Neural cell (in vitro differentiated cells): ENCODE measurements at regions not wholly inside any gene's neighbourhood (a gene's known extent, or its start where the extent isn't known, plus 50 kb on each side); places are given as distances from the start of the nearest gene placed in this dataset.

Experiments
- H2AFZ ChIP-seq: fragments of 200-600, 300-800 bp; sonication (generic), shearing (Covaris generic); 2 replicates; pipeline ENCODE4 v1.6.0; 2014; ENCODE audit warnings: low read depth, mild to moderate bottlenecking, antibody characterized with exemption, low read length, moderate library complexity
- H3F3A ChIP-seq: fragments of 200-600 bp; shearing (Covaris generic); 2 replicates; pipeline ENCODE4 v1.6.1; 2016; ENCODE audit warnings: mild to moderate bottlenecking, moderate library complexity, mixed read lengths, antibody characterized with exemption, low read length; ENCODE audit not compliant: insufficient read depth, poor library complexity, severe bottlenecking
- H3K27ac ChIP-seq: fragments of 200-600, 300-800 bp; sonication (generic), shearing (Covaris generic); 2 replicates; pipeline ENCODE4 v1.5.1; 2014; ENCODE audit warnings: mild to moderate bottlenecking, low read length, moderate library complexity
- H3K27me3 ChIP-seq: fragments of 300-800, 200-600 bp; sonication (generic), shearing (Covaris generic); 2 replicates; pipeline ENCODE4 v1.6.0; 2014; ENCODE audit warnings: mild to moderate bottlenecking, low read depth, low read length, moderate library complexity; ENCODE audit not compliant: insufficient read depth
- H3K36me3 ChIP-seq: fragments of 300-800, 200-600 bp; sonication (generic), shearing (Covaris generic); 2 replicates; pipeline ENCODE4 v1.5.1; 2014; ENCODE audit warnings: mild to moderate bottlenecking, antibody characterized with exemption, low read length, moderate library complexity; ENCODE audit not compliant: insufficient read depth
- H3K4me2 ChIP-seq: fragments of 300-800, 200-600 bp; sonication (generic), shearing (Covaris generic); 2 replicates; pipeline ENCODE4 v1.6.0; 2014; ENCODE audit warnings: mild to moderate bottlenecking, low read length
- H3K4me3 ChIP-seq: fragments of 300-800, 200-600 bp; sonication (generic), shearing (Covaris generic); 2 replicates; pipeline ENCODE4 v1.5.1; 2014; ENCODE audit warnings: mild to moderate bottlenecking, low read length, moderate library complexity
- H3K79me2 ChIP-seq: fragments of 200-600 bp; shearing (Covaris generic); replicated peaks from 2 replicates; pipeline ENCODE4 v1.6.0; 2014; ENCODE audit warnings: mild to moderate bottlenecking, low read length, moderate library complexity; ENCODE audit not compliant: insufficient read depth
- H3K9ac ChIP-seq: fragments of 300-800, 200-600 bp; sonication (generic), shearing (Covaris generic); 2 replicates; pipeline ENCODE4 v1.6.1; 2016; ENCODE audit warnings: mild to moderate bottlenecking, low read length, mixed read lengths
- H3K9me2 ChIP-seq: fragments of 200-600 bp; shearing (Covaris generic); 2 replicates; pipeline ENCODE4 v1.6.1; 2016; ENCODE audit warnings: mild to moderate bottlenecking, low read length, mixed read lengths; ENCODE audit not compliant: insufficient read depth
- H3K9me3 ChIP-seq: fragments of 200-600, 300-800 bp; sonication (generic), shearing (Covaris generic); 2 replicates; pipeline ENCODE4 v1.6.1; 2016; ENCODE audit warnings: mild to moderate bottlenecking, mixed run types, low read length, moderate library complexity, mixed read lengths
- H4K20me1 ChIP-seq: fragments of 200-600 bp; shearing (Covaris generic); 2 replicates; pipeline ENCODE4 v1.6.1; 2016; ENCODE audit warnings: mild to moderate bottlenecking, mixed run types; ENCODE audit not compliant: insufficient read depth
- EP300 ChIP-seq: fragments of 450-650 bp; conservative IDR thresholded peaks from 2 replicates; pipeline ENCODE4 v1.6.1; 2014; ENCODE audit warnings: antibody characterized with exemption, mild to moderate bottlenecking, moderate library complexity; ENCODE audit not compliant: poor library complexity, severe bottlenecking
- EZH2 ChIP-seq: fragments of 200-600, 300-800 bp; shearing (Covaris generic), sonication (generic); IDR thresholded peaks from 2 replicates; pipeline ENCODE4 v1.6.1; 2014; ENCODE audit warnings: antibody characterized with exemption, low read length, borderline replicate concordance, mild to moderate bottlenecking; ENCODE audit not compliant: insufficient read depth, poor library complexity, severe bottlenecking
- MXI1 ChIP-seq: fragments of 450-650 bp; conservative IDR thresholded peaks from 2 replicates; pipeline ENCODE4 v1.6.1; 2014; ENCODE audit warnings: antibody characterized with exemption, mild to moderate bottlenecking; ENCODE audit not compliant: poor library complexity, severe bottlenecking
- POLR2AphosphoS5 ChIP-seq: IDR thresholded peaks from 2 replicates; pipeline ENCODE4 v1.6.1; 2012
- RAD21 ChIP-seq: fragments of 450-650 bp; conservative IDR thresholded peaks from 2 replicates; pipeline ENCODE4 v1.6.1; 2014; ENCODE audit warnings: antibody characterized with exemption, mild to moderate bottlenecking, moderate library complexity
- SMC3 ChIP-seq: fragments of 450-650 bp; conservative IDR thresholded peaks from 2 replicates; pipeline ENCODE4 v1.6.1; 2014; ENCODE audit warnings: antibody characterized with exemption, mild to moderate bottlenecking, moderate library complexity; ENCODE audit not compliant: poor library complexity
- TAF1 ChIP-seq: IDR thresholded peaks from 2 replicates; pipeline ENCODE4 v1.6.1; 2012; ENCODE audit warnings: low read depth
- TF ChIP-seq, protein P1 (sequence below): fragments of 450-650 bp; IDR thresholded peaks from 2 replicates; pipeline ENCODE4 v1.5.1; 2014; ENCODE audit warnings: antibody characterized with exemption, mild to moderate bottlenecking, moderate library complexity; ENCODE audit not compliant: poor library complexity, severe bottlenecking
- TF ChIP-seq, protein P2 (sequence below): IDR thresholded peaks from 2 replicates; pipeline ENCODE4 v1.6.1; 2012; ENCODE audit warnings: borderline replicate concordance

DNA sequence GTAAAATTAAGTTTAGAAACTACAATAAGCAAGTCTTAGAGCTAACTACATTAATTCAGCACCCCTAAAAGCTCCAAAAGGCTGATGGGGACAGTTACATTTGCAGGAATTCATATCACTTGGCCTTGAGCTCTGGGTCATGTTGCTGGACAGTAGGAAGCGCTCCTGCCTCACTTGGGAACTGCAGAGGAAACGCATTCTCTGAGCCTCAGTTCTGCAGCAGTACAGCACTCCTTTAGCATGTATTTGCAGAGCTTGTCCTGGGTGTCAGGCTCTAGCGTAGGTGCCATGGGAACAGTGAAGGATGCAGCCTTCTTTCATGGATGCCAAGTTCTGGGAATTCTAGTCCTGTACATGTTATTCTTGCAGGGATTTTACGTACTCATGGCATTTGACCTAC lies 710.4 kb downstream of the IRX1 start:
- H3K4me3 ChIP-seq, result no peak overlapping the region
- H3K4me2 ChIP-seq, result no peak overlapping the region
- H3K27me3 ChIP-seq, result no peaks in the 10 kb centered on the region
- H3K79me2 ChIP-seq, result no peaks in the 10 kb centered on the region
- H3K36me3 ChIP-seq, result no peaks in the 10 kb centered on the region
- H3K9me3 ChIP-seq, result no peaks in the 10 kb centered on the region
- H3K9ac ChIP-seq, result no peak overlapping the region
- H4K20me1 ChIP-seq, result no peaks in the 10 kb centered on the region
- H3K9me2 ChIP-seq, result no peaks in the 10 kb centered on the region
- H3K27ac ChIP-seq, result no peak overlapping the region
- TF ChIP-seq RAD21 (no peak), TAF1 (no peak), SMC3 (no peak), EZH2 (no peak), MXI1 (no peak), EP300 (no peak), POLR2AphosphoS5 (no peak)
- TF ChIP-seq, protein P1, sequence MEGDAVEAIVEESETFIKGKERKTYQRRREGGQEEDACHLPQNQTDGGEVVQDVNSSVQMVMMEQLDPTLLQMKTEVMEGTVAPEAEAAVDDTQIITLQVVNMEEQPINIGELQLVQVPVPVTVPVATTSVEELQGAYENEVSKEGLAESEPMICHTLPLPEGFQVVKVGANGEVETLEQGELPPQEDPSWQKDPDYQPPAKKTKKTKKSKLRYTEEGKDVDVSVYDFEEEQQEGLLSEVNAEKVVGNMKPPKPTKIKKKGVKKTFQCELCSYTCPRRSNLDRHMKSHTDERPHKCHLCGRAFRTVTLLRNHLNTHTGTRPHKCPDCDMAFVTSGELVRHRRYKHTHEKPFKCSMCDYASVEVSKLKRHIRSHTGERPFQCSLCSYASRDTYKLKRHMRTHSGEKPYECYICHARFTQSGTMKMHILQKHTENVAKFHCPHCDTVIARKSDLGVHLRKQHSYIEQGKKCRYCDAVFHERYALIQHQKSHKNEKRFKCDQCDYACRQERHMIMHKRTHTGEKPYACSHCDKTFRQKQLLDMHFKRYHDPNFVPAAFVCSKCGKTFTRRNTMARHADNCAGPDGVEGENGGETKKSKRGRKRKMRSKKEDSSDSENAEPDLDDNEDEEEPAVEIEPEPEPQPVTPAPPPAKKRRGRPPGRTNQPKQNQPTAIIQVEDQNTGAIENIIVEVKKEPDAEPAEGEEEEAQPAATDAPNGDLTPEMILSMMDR, result no peak
- TF ChIP-seq, protein P2, sequence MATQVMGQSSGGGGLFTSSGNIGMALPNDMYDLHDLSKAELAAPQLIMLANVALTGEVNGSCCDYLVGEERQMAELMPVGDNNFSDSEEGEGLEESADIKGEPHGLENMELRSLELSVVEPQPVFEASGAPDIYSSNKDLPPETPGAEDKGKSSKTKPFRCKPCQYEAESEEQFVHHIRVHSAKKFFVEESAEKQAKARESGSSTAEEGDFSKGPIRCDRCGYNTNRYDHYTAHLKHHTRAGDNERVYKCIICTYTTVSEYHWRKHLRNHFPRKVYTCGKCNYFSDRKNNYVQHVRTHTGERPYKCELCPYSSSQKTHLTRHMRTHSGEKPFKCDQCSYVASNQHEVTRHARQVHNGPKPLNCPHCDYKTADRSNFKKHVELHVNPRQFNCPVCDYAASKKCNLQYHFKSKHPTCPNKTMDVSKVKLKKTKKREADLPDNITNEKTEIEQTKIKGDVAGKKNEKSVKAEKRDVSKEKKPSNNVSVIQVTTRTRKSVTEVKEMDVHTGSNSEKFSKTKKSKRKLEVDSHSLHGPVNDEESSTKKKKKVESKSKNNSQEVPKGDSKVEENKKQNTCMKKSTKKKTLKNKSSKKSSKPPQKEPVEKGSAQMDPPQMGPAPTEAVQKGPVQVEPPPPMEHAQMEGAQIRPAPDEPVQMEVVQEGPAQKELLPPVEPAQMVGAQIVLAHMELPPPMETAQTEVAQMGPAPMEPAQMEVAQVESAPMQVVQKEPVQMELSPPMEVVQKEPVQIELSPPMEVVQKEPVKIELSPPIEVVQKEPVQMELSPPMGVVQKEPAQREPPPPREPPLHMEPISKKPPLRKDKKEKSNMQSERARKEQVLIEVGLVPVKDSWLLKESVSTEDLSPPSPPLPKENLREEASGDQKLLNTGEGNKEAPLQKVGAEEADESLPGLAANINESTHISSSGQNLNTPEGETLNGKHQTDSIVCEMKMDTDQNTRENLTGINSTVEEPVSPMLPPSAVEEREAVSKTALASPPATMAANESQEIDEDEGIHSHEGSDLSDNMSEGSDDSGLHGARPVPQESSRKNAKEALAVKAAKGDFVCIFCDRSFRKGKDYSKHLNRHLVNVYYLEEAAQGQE, result no peak
- H3F3A ChIP-seq, result no peaks in the 10 kb centered on the region
- H2AFZ ChIP-seq, result no peak overlapping the region

DNA sequence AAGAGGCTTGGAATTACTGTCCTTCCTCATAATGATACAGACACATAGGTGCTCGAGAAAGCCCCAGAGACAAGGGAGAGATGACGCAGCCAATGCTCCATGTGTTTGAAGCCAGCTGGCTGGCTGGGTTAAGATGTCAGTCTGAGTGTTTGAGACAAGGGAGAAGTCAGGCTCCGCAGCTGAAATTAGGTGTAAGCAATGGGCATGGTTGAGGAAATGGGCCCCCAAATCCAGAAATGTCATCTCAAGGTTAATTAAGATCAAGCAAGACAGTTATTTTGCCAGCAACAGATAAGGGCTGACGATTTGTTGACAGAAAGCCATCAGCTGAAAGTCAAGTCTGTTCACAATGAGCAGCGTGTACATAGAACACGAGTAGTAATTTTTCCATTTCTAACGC lies 713.4 kb downstream of the IRX1 start:
- Histone ChIP-seq H2AFZ (no peak overlapping the region), H4K20me1 (no peaks in the 10 kb centered on the region), H3K27ac (no peak overlapping the region), H3K9ac (no peak overlapping the region), H3K9me2 (no peaks in the 10 kb centered on the region), H3K36me3 (no peaks in the 10 kb centered on the region), H3F3A (no peaks in the 10 kb centered on the region), H3K9me3 (no peaks in the 10 kb centered on the region), H3K79me2 (no peaks in the 10 kb centered on the region), H3K4me2 (no peak overlapping the region), H3K27me3 (no peaks in the 10 kb centered on the region), H3K4me3 (no peak overlapping the region)
- TF ChIP-seq, protein P1, result no peak
- TF ChIP-seq POLR2AphosphoS5, result no peak
- TF ChIP-seq TAF1, result no peak
- TF ChIP-seq, protein P2, result no peak
- no peak for TF ChIP-seq EZH2
- no peak for TF ChIP-seq RAD21
- no peak for TF ChIP-seq SMC3
- no peak for TF ChIP-seq EP300
- TF ChIP-seq MXI1, result no peak
